A549 (cell line): ENCODE measurements at regions not wholly inside any gene's neighbourhood (a gene's known extent, or its start where the extent isn't known, plus 50 kb on each side); places are given as distances from the start of the nearest gene placed in this dataset.

ENCODE experiments used
- ATAC-seq, 2 experiments: fragments of 200-7000 bp in 1 of 2; fragments of >200 bp in 1 of 2; cut with Nextera tagmentation in 1 of 2; cut with Tn5 transposase in 1 of 2; 3 replicates each; pipeline versions ENCODE4 v1.8.0 to v1.9.1; 2018 to 2020; ENCODE audit warnings: mild to moderate bottlenecking in 1 of 2, moderate library complexity in 1 of 2
- CTCF ChIA-PET: fragments of 300-600 bp; sonication (Branson Sonifier 250); formaldehyde crosslinking; extraction: SDS; loops from one replicate; lab custom pipeline; 2021; ENCODE audit warnings: antibody characterized with exemption, inconsistent platforms; lab: Yijun Ruan, JAX
- POLR2A ChIA-PET: fragments of 350-600 bp; formaldehyde crosslinking; extraction: SDS; loops from one replicate; lab custom pipeline; 2021; ENCODE audit warnings: antibody characterized with exemption, inconsistent platforms; lab: Yijun Ruan, JAX
- DNase-seq, 2 experiments: peaks; one replicate each; pipeline versions ENCODE4 v3.0.0 to v3.0.0-alpha.2; 2011 to 2016; ENCODE audit warnings: low read depth in 1 of 2, low spot score in 1 of 2
- FAIRE-seq: peaks from 2 replicates; lab custom pipeline; 2011; peaks lifted over from hg19 to GRCh38; lab: Jason Lieb, UNC
- H3K27ac ChIP-seq, 2 experiments: fragments of >200 bp; sonication (Bioruptor Twin); formaldehyde crosslinking; 3 replicates each; pipeline ENCODE4 v1.5.1; 2016 to 2017
- H3K4me1 ChIP-seq: fragments of >200 bp; sonication (Bioruptor Twin); formaldehyde crosslinking; 3 replicates; pipeline ENCODE4 v1.6.1; 2016
- H3K4me2 ChIP-seq: fragments of >200 bp; sonication (Bioruptor Twin); formaldehyde crosslinking; 3 replicates; pipeline ENCODE4 v1.6.1; 2016
- H3K4me3 ChIP-seq: fragments of >200 bp; sonication (Bioruptor Twin); formaldehyde crosslinking; 3 replicates; pipeline ENCODE4 v1.5.1; 2016
- H3K9me3 ChIP-seq: fragments of >200 bp; sonication (Bioruptor Twin); formaldehyde crosslinking; 3 replicates; pipeline ENCODE4 v1.6.1; 2016
- BHLHE40 ChIP-seq: IDR thresholded peaks from 2 replicates; pipeline ENCODE4 v1.6.1; 2012; ENCODE audit warnings: low read depth, low read length, inconsistent platforms
- CBX2 ChIP-seq: fragments of 200-600 bp; sonication (generic); IDR thresholded peaks from 2 replicates; pipeline ENCODE4 v1.6.1; 2016; ENCODE audit warnings: low read depth, mild to moderate bottlenecking, borderline replicate concordance
- CBX8 ChIP-seq: fragments of 200-600 bp; sonication (generic); IDR thresholded peaks from 2 replicates; pipeline ENCODE4 v1.6.1; 2016
- CEBPB ChIP-seq, 2 experiments: fragments of >200 bp in 1 of 2; sonication (Bioruptor Twin) in 1 of 2; formaldehyde crosslinking in 1 of 2; IDR thresholded peaks; 2 replicates each; pipeline ENCODE4 v1.6.1; 2012 to 2016
- E2F6 ChIP-seq: IDR thresholded peaks from 2 replicates; pipeline ENCODE4 v1.6.1; 2012; ENCODE audit warnings: low read depth, borderline replicate concordance
- EHF ChIP-seq: fragments of 250-450 bp; sonication (Bioruptor Pico); IDR thresholded peaks from 2 replicates; pipeline ENCODE4 v1.5.0; 2020; ENCODE audit warnings: mild to moderate bottlenecking
- FOSB ChIP-seq: fragments of 250-450 bp; sonication (Bioruptor Pico); IDR thresholded peaks from 2 replicates; pipeline ENCODE4 v1.5.0; 2020; ENCODE audit warnings: mild to moderate bottlenecking, moderate library complexity
- GATA3 ChIP-seq: IDR thresholded peaks from 2 replicates; pipeline ENCODE4 v1.6.1; 2012; ENCODE audit warnings: borderline replicate concordance
- HOXB13 ChIP-seq: fragments of 250-450 bp; sonication (Bioruptor Pico); IDR thresholded peaks from 2 replicates; pipeline ENCODE4 v1.5.0; 2020; ENCODE audit warnings: low read depth, mild to moderate bottlenecking, moderate library complexity
- JUN ChIP-seq, 2 experiments: fragments of >200 bp; sonication (Bioruptor Twin); formaldehyde crosslinking; IDR thresholded peaks; 2 replicates in 1 of 2; 3 replicates in 1 of 2; pipeline ENCODE4 v1.6.1; 2016 to 2017
- KDM5A ChIP-seq: fragments of 200-600 bp; sonication (generic); IDR thresholded peaks from 2 replicates; pipeline ENCODE4 v1.6.1; 2016; ENCODE audit warnings: antibody characterized with exemption, mild to moderate bottlenecking
- MAZ ChIP-seq: fragments of 150-350 bp; IDR thresholded peaks from 2 replicates; pipeline ENCODE4 v1.6.1; 2014; ENCODE audit warnings: antibody characterized with exemption, low read depth, low read length, borderline replicate concordance
- NPAS2 ChIP-seq: fragments of 250-450 bp; sonication (Bioruptor Pico); IDR thresholded peaks from 2 replicates; pipeline ENCODE4 v1.8.0; 2022; ENCODE audit warnings: mild to moderate bottlenecking, moderate library complexity, borderline replicate concordance
- NR3C1 ChIP-seq: fragments of >200 bp; sonication (Bioruptor Twin); formaldehyde crosslinking; IDR thresholded peaks from 3 replicates; pipeline ENCODE4 v1.6.1; 2017
- POLR2A ChIP-seq: IDR thresholded peaks from 2 replicates; pipeline ENCODE4 v1.6.1; 2012; ENCODE audit warnings: mild to moderate bottlenecking, low read length
- POLR2AphosphoS2 ChIP-seq: conservative IDR thresholded peaks from 2 replicates; pipeline ENCODE4 v1.6.1; 2012; ENCODE audit warnings: low read length, improper control_type of control experiment, inconsistent platforms
- REST ChIP-seq: fragments of 200-600 bp; sonication (generic); IDR thresholded peaks from 2 replicates; pipeline ENCODE4 v1.6.1; 2016; ENCODE audit warnings: antibody characterized with exemption, mild to moderate bottlenecking, moderate library complexity
- SMC3 ChIP-seq: fragments of >200 bp; sonication (Bioruptor Twin); formaldehyde crosslinking; IDR thresholded peaks from 3 replicates; pipeline ENCODE4 v1.6.1; 2018; ENCODE audit warnings: inconsistent platforms
- TP53 ChIP-seq: fragments of 250-450 bp; sonication (Bioruptor Pico); IDR thresholded peaks from 2 replicates; pipeline ENCODE4 v1.5.0; 2021; ENCODE audit warnings: mild to moderate bottlenecking, moderate library complexity
- ZNF302 ChIP-seq: fragments of 250-450 bp; sonication (Bioruptor Pico); IDR thresholded peaks from 2 replicates; pipeline ENCODE4 v1.9.0; 2021; ENCODE audit warnings: inconsistent platforms, mild to moderate bottlenecking, moderate library complexity
- ZSCAN20 ChIP-seq: fragments of 250-450 bp; sonication (Bioruptor Pico); IDR thresholded peaks from 2 replicates; pipeline ENCODE4 v1.8.0; 2022; ENCODE audit warnings: mild to moderate bottlenecking, moderate library complexity
- WGBS: methylation state at CpG from one replicate; pipeline ENCODE4 v1.1.6; 2017; ENCODE audit errors: missing lambda C conversion rate; 5-methylcytosine and 5-hydroxymethylcytosine counted together
- TF ChIP-seq, protein P1 (sequence below): fragments of >200 bp; sonication (Bioruptor Twin); formaldehyde crosslinking; IDR thresholded peaks from 3 replicates; pipeline ENCODE4 v1.6.1; 2016
- TF ChIP-seq, protein P2 (sequence below): fragments of >200 bp; sonication (Bioruptor Twin); formaldehyde crosslinking; IDR thresholded peaks from 2 replicates; pipeline ENCODE4 v1.6.1; 2016

- no peak for ATAC-seq
- Histone ChIP-seq H3K27ac (no peak overlapping the region), H3K4me3 (no peak overlapping the region), H3K4me1 (no peaks in the 10 kb centered on the region), H3K9me3 (no peaks in the 10 kb centered on the region), H3K4me2 (no peak overlapping the region)
- FAIRE-seq: no peak
- 50% methylated on average over 2 of the region's 2 CpGs for WGBS
- POLR2A ChIA-PET: no interaction called here
- CTCF ChIA-PET: no interaction called here
- TF ChIP-seq TP53 (no peak), EHF (CRISPR knock-in tag) (no peak), JUN (IDR thresholded peaks at IDR 0.05) (no peak), MAZ (no peak), CBX8 (no peak), NR3C1 (no peak)
- TF ChIP-seq, protein P1, sequence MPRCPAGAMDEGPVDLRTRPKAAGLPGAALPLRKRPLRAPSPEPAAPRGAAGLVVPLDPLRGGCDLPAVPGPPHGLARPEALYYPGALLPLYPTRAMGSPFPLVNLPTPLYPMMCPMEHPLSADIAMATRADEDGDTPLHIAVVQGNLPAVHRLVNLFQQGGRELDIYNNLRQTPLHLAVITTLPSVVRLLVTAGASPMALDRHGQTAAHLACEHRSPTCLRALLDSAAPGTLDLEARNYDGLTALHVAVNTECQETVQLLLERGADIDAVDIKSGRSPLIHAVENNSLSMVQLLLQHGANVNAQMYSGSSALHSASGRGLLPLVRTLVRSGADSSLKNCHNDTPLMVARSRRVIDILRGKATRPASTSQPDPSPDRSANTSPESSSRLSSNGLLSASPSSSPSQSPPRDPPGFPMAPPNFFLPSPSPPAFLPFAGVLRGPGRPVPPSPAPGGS: no peak
- TF ChIP-seq, protein P2, sequence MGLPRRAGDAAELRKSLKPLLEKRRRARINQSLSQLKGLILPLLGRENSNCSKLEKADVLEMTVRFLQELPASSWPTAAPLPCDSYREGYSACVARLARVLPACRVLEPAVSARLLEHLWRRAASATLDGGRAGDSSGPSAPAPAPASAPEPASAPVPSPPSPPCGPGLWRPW: no peak
- TF ChIP-seq, all 56 proteins: peak for 0
- no peak for DNase-seq
Measured at GRCh38 chrY:21103885-21104284, 348.0 kb downstream of the RPS4Y2 start.

DNA sequence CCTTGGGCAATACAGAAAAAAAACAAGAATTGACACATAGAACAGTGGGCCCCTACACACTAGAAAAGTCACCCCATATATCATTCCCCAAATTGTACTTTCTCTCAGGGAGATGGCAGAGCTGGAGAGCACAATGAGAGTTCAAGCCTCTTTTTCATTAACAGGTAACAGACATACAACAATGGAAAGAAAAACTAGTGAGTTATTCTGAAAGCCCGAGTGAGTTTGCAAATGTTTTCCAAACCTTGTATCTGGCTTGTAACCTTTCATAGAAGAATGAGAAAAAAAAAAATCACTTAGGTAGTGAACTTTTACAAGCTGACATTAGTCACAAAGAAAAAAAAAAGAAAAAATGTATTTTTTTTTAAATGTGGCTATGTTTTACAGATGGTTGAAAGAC, 349.6 kb downstream of the RPS4Y2 start:
- no peak overlapping the region for H3K4me2 ChIP-seq
- no peak overlapping the region for H3K27ac ChIP-seq
- no peak overlapping the region for H3K4me3 ChIP-seq
- no peaks in the 10 kb centered on the region for H3K9me3 ChIP-seq
- FAIRE-seq (no peak), DNase-seq (no peak), ATAC-seq (no peak)
- POLR2A ChIA-PET: no interaction called here
- CTCF ChIA-PET: no interaction called here
- no peaks in the 10 kb centered on the region for H3K4me1 ChIP-seq
- 0% methylated on average over 1 of the region's 1 CpG for WGBS
- TF ChIP-seq MAZ: no peak
- no peak for TF ChIP-seq ZSCAN20 (CRISPR knock-in tag)
- TF ChIP-seq CBX8: no peak

DNA sequence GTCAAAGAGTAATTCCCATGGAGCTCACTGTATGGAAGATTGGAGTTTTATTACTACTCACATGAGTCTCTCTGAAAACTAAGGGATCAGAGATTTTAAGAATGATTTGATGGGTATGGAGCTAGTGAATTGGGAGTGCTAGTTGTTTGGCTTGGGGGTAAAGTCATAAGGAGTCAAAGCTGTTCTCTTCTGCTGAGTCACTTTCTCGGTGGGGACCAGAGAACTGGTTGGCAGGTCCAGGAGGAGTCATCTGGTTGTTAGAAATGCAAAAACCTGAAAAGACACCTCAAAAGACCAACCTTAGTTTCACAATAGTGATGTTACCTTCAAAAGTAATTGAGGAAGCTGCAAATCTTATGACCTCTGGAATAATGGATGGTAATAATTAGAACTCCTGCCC, 355.4 kb downstream of the RPS4Y2 start:
- ATAC-seq (no peak), FAIRE-seq (no peak), DNase-seq (no peak)
- CTCF ChIA-PET: no interaction called here
- no peak overlapping the region for H3K27ac ChIP-seq
- H3K4me3 ChIP-seq: no peak overlapping the region
- no peaks in the 10 kb centered on the region for H3K9me3 ChIP-seq
- no peaks in the 10 kb centered on the region for H3K4me1 ChIP-seq
- no peak overlapping the region for H3K4me2 ChIP-seq
- TF ChIP-seq CEBPB (IDR thresholded peaks at IDR 0.05) (no peak), POLR2A (no peak), REST (no peak), TP53 (no peak), SMC3 (no peak), ZNF302 (CRISPR knock-in tag) (no peak), POLR2AphosphoS2 (no peak), E2F6 (no peak), BHLHE40 (no peak), NPAS2 (CRISPR knock-in tag) (no peak), CBX2 (no peak), HOXB13 (CRISPR knock-in tag) (no peak), GATA3 (no peak), FOSB (CRISPR knock-in tag) (no peak), KDM5A (no peak)
- POLR2A ChIA-PET: no interaction called here
- 0% methylated on average over 1 of the region's 1 CpG for WGBS
